WTC11 (cell line): ENCODE measurements at regions not wholly inside any gene's neighbourhood (a gene's known extent, or its start where the extent isn't known, plus 50 kb on each side); places are given as distances from the start of the nearest gene placed in this dataset.

Source experiments
- ATAC-seq: fragments of 200-7000 bp; cut with Tn5 transposase; 2 replicates; pipeline ENCODE4 v1.10.0; 2021; ENCODE audit warnings: mild to moderate bottlenecking, moderate library complexity
- CTCF ChIA-PET: fragments of 300-600 bp; sonication (Branson Sonifier 250); formaldehyde crosslinking; loops from one replicate; lab custom pipeline; 2021; ENCODE audit warnings: antibody characterized with exemption; lab: Charles Lee
- POLR2A ChIA-PET: fragments of 350-600 bp; sonication (Branson Sonifier 250); formaldehyde crosslinking; loops from one replicate; lab custom pipeline; 2021; ENCODE audit warnings: antibody characterized with exemption; lab: Charles Lee
- DNase-seq: peaks from one replicate; pipeline ENCODE4 v3.0.0; 2021; ENCODE audit warnings: low spot score
- H3K27ac Mint-ChIP-seq: 2 replicates; pipeline ENCODE4 v1.8.0; 2021; ENCODE audit warnings: mixed read lengths
- H3K27me3 Mint-ChIP-seq: 2 replicates; pipeline ENCODE4 v1.8.0; 2021; ENCODE audit warnings: low read depth, mild to moderate bottlenecking, moderate library complexity, mixed read lengths
- H3K36me3 Mint-ChIP-seq: 2 replicates; pipeline ENCODE4 v1.8.0; 2021; ENCODE audit warnings: mixed read lengths
- H3K4me1 Mint-ChIP-seq: 2 replicates; pipeline ENCODE4 v1.8.0; 2022; ENCODE audit warnings: mixed read lengths
- H3K4me3 Mint-ChIP-seq: 2 replicates; pipeline ENCODE4 v1.8.0; 2021; ENCODE audit warnings: mild to moderate bottlenecking, moderate library complexity, mixed read lengths
- H3K9me3 Mint-ChIP-seq: 2 replicates; pipeline ENCODE4 v1.8.0; 2021; ENCODE audit warnings: mixed read lengths
- AFF4 ChIP-seq: sonication (generic); formaldehyde crosslinking; IDR thresholded peaks from 2 replicates; pipeline ENCODE4 v1.8.1; 2023; ENCODE audit warnings: mild to moderate bottlenecking, missing genetic modification reagents, borderline replicate concordance
- ATF6 ChIP-seq: sonication (generic); formaldehyde crosslinking; IDR thresholded peaks from 2 replicates; pipeline ENCODE4 v1.8.1; 2023; ENCODE audit warnings: mild to moderate bottlenecking, missing genetic modification reagents
- CBFB ChIP-seq: sonication (generic); formaldehyde crosslinking; IDR thresholded peaks from 2 replicates; pipeline ENCODE4 v1.8.1; 2022; ENCODE audit warnings: mild to moderate bottlenecking, low read depth, missing genetic modification reagents
- ESRRA ChIP-seq: sonication (generic); formaldehyde crosslinking; IDR thresholded peaks from 2 replicates; pipeline ENCODE4 v1.8.1; 2022; ENCODE audit warnings: mild to moderate bottlenecking, missing genetic modification reagents, borderline replicate concordance
- FOXP1 ChIP-seq: sonication (generic); formaldehyde crosslinking; IDR thresholded peaks from 2 replicates; pipeline ENCODE4 v1.8.0; 2022; ENCODE audit warnings: missing genetic modification reagents, mild to moderate bottlenecking, moderate library complexity, borderline replicate concordance
- FOXP4 ChIP-seq: sonication (generic); formaldehyde crosslinking; IDR thresholded peaks from 2 replicates; pipeline ENCODE4 v1.8.0; 2022; ENCODE audit warnings: mild to moderate bottlenecking, missing genetic modification reagents
- IRF1 ChIP-seq: sonication (generic); formaldehyde crosslinking; IDR thresholded peaks from 2 replicates; pipeline ENCODE4 v1.8.0; 2023; ENCODE audit warnings: missing genetic modification reagents
- IRF2 ChIP-seq: sonication (generic); formaldehyde crosslinking; IDR thresholded peaks from 2 replicates; pipeline ENCODE4 v1.8.0; 2022; ENCODE audit warnings: low read depth, missing genetic modification reagents, borderline replicate concordance
- MYBL2 ChIP-seq: sonication (generic); formaldehyde crosslinking; IDR thresholded peaks from 2 replicates; pipeline ENCODE4 v1.8.1; 2023; ENCODE audit warnings: mild to moderate bottlenecking, moderate library complexity, missing genetic modification reagents
- NR2C2 ChIP-seq: sonication (generic); formaldehyde crosslinking; IDR thresholded peaks from 2 replicates; pipeline ENCODE4 v1.8.0; 2022; ENCODE audit warnings: mild to moderate bottlenecking, missing genetic modification reagents
- TCF7 ChIP-seq: sonication (generic); formaldehyde crosslinking; IDR thresholded peaks from 2 replicates; pipeline ENCODE4 v1.8.0; 2022; ENCODE audit warnings: mild to moderate bottlenecking, low read depth, missing genetic modification reagents, moderate library complexity
- TP53 ChIP-seq: sonication (generic); formaldehyde crosslinking; IDR thresholded peaks from 2 replicates; pipeline ENCODE4 v1.8.1; 2023; ENCODE audit warnings: mild to moderate bottlenecking, missing genetic modification reagents
- ZBTB21 ChIP-seq: sonication (generic); formaldehyde crosslinking; IDR thresholded peaks from 2 replicates; pipeline ENCODE4 v1.8.1; 2023; ENCODE audit warnings: mild to moderate bottlenecking, missing genetic modification reagents, borderline replicate concordance
- ZNF138 ChIP-seq: sonication (generic); formaldehyde crosslinking; conservative IDR thresholded peaks from 2 replicates; pipeline ENCODE4 v1.8.1; 2022; ENCODE audit warnings: mild to moderate bottlenecking, moderate library complexity, missing genetic modification reagents
- ZNF671 ChIP-seq: fragments of 250-450 bp; sonication (Bioruptor Pico); IDR thresholded peaks from 2 replicates; pipeline ENCODE4 v1.8.0; 2021; ENCODE audit warnings: mild to moderate bottlenecking
- TF ChIP-seq, protein P1 (sequence below): sonication (generic); formaldehyde crosslinking; IDR thresholded peaks from 2 replicates; pipeline ENCODE4 v1.8.1; 2023; ENCODE audit warnings: mild to moderate bottlenecking, missing genetic modification reagents, moderate library complexity

- ChIA-PET CTCF (interaction anchor here (1.0 to 7.6 kb wide), 12 partner anchors 12 to 324 kb away, joined by 4 to 246 read pairs (median 10); no protein-coding TSS in a partner anchor), POLR2A (interaction anchor here (1.2 kb wide), 1 partner anchor 291 kb away, joined by 3 read pairs; no protein-coding TSS in a partner anchor)
- Mint-ChIP-seq H3K27ac (peak overlapping the region; percentile 80), H3K27me3 (peaks cover 30% of the 10 kb centered on the region), H3K36me3 (peaks cover 47% of the 10 kb centered on the region), H3K9me3 (peaks cover 44% of the 10 kb centered on the region), H3K4me3 (peak overlapping the region; percentile 38; the same call in 1 of the 2 replicates), H3K4me1 (peaks cover 53% of the 10 kb centered on the region)
- TF ChIP-seq ZNF671 (CRISPR knock-in tag) (no peak), ZNF138 (CRISPR knock-in tag) (no peak), FOXP1 (CRISPR knock-in tag) (no peak), IRF2 (CRISPR knock-in tag) (no peak), NR2C2 (CRISPR knock-in tag) (no peak), IRF1 (CRISPR knock-in tag) (no peak), FOXP4 (CRISPR knock-in tag) (no peak), ATF6 (CRISPR knock-in tag) (no peak), TCF7 (CRISPR knock-in tag) (no peak)
- TF ChIP-seq, protein P1, sequence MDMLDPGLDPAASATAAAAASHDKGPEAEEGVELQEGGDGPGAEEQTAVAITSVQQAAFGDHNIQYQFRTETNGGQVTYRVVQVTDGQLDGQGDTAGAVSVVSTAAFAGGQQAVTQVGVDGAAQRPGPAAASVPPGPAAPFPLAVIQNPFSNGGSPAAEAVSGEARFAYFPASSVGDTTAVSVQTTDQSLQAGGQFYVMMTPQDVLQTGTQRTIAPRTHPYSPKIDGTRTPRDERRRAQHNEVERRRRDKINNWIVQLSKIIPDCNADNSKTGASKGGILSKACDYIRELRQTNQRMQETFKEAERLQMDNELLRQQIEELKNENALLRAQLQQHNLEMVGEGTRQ (CRISPR knock-in tag) = no peak
- ATAC-seq (peak; percentile 66), DNase-seq (peak; percentile 23)
Measured at GRCh38 chr20:51305316-51306052, 237.0 kb downstream of the NFATC2 start.

DNA sequence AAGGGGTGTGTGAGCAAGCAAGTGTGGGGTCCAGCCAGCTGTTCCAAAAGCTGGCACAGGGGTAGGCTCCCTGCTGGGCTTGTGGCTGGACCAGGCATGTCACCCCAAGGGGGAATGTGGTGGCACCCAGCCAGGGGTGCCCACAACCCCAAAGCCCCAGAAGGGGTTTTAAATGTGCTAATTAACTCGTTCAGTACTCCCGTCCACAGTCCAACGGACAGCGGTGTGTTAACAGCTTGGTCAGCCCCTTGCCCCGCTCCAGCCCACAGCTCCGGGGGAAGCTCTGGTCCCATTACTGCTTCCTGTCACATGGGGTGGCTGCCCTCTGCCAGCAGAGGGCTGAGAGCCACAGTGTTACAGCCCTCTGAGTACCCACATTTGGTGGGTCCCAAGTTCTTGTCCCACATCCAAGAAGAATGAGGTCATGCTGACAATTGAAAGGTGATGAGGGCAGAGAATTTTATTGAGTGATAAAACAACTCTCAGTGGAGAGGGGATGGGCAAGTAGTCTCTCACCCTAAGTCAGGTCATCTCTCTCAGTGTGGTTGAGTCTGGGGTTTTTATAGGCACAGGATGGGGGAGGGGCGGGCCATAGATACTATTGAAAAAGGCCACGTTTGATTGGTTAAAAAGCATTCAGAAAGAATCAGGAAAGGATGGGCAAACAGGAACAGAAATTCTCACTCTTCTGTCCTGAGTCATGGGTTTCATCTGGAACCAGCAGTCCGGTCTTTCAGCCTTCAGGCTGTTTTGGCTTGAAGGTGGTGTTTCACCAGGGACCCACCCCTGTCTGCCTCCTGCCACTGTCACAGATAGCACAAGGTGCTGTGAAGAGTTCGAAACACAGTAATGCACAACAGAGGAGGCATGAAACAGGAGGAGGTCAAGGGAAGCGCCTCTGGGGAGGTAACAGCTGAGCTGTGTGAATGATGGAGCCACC, 238.5 kb downstream of the NFATC2 start:
- Mint-ChIP-seq H3K4me1 (peaks cover 48% of the 10 kb centered on the region), H3K4me3 (no peak overlapping the region), H3K27ac (no peak overlapping the region), H3K27me3 (peaks cover 16% of the 10 kb centered on the region), H3K36me3 (peaks cover 48% of the 10 kb centered on the region), H3K9me3 (peaks cover 44% of the 10 kb centered on the region)
- DNase-seq (no peak), ATAC-seq (no peak)
- ChIA-PET POLR2A (no interaction called here), CTCF (interaction anchor here (6.0 to 7.6 kb wide), 3 partner anchors 14 to 314 kb away, joined by 66 to 246 read pairs (median 89); no protein-coding TSS in a partner anchor)
- TF ChIP-seq CBFB (CRISPR knock-in tag) (no peak), ZBTB21 (CRISPR knock-in tag) (no peak), AFF4 (CRISPR knock-in tag) (no peak), ESRRA (CRISPR knock-in tag) (no peak), TP53 (CRISPR knock-in tag) (no peak), MYBL2 (no peak)
